GM12864 (cell line): ENCODE measurements at regions not wholly inside any gene's neighbourhood (a gene's known extent, or its start where the extent isn't known, plus 50 kb on each side); places are given as distances from the start of the nearest gene placed in this dataset.

Source experiments
- DNase-seq: peaks from one replicate; pipeline ENCODE4 v3.0.0-alpha.2; 2011; ENCODE audit warnings: low read depth
- H3K4me3 ChIP-seq: 2 replicates; pipeline ENCODE4 v1.5.1; 2011; ENCODE audit warnings: mild to moderate bottlenecking, low read depth, low read length, control low read depth
- CTCF ChIP-seq: IDR thresholded peaks from 2 replicates; pipeline ENCODE4 v1.5.1; 2011; ENCODE audit warnings: low read depth, mild to moderate bottlenecking, moderate library complexity, low read length, control low read depth, inconsistent platforms; ENCODE audit errors: missing control alignments

- H3K4me3 ChIP-seq, result no peak overlapping the region
- no peak for DNase-seq
- TF ChIP-seq CTCF, result no peak
Measured at GRCh38 chr12:67517181-67517887, 131.2 kb upstream of the DYRK2 start.

- no peak overlapping the region for H3K4me3 ChIP-seq
- TF ChIP-seq CTCF, result no peak
- DNase-seq, result no peak
Measured at GRCh38 chr12:67519484-67520433, 128.8 kb upstream of the DYRK2 start.

GRCh38 chr12:67520606-67521005, 127.9 kb upstream of the DYRK2 start:
- no peak for TF ChIP-seq CTCF
- no peak for DNase-seq
- no peak overlapping the region for H3K4me3 ChIP-seq

GRCh38 chr12:67522222-67522621, 126.3 kb upstream of the DYRK2 start:
- H3K4me3 ChIP-seq, result no peak overlapping the region
- no peak for TF ChIP-seq CTCF
- no peak for DNase-seq

- no peak for DNase-seq
- no peak overlapping the region for H3K4me3 ChIP-seq
- no peak for TF ChIP-seq CTCF
Measured at GRCh38 chr12:67523538-67523937, 125.0 kb upstream of the DYRK2 start.

GRCh38 chr12:67524861-67525616, 123.5 kb upstream of the DYRK2 start:
- no peak overlapping the region for H3K4me3 ChIP-seq
- DNase-seq, result no peak
- TF ChIP-seq CTCF, result no peak
